Neuronal stem cell (in vitro differentiated cells): ENCODE measurements at regions not wholly inside any gene's neighbourhood (a gene's known extent, or its start where the extent isn't known, plus 50 kb on each side); places are given as distances from the start of the nearest gene placed in this dataset.
"Not testable (repeated sequence)": the region's sequence is repeated elsewhere in the genome, so short reads cannot be mapped to it uniquely, and the experiment has no call there.

Experiments used
- DNase-seq: peaks from one replicate; pipeline ENCODE4 v3.0.0-alpha.2; 2013; ENCODE audit warnings: low spot score
- H2AFZ ChIP-seq: one replicate; pipeline ENCODE4 v1.6.1; 2013; ENCODE audit warnings: mild to moderate bottlenecking, low read length, inconsistent platforms
- H2AK5ac ChIP-seq: 2 replicates; pipeline ENCODE4 v1.6.1; 2013; ENCODE audit warnings: low read depth, mild to moderate bottlenecking, inconsistent platforms, low read length, moderate library complexity, mixed read lengths
- H2BK120ac ChIP-seq: 2 replicates; pipeline ENCODE4 v1.6.1; 2013; ENCODE audit warnings: low read depth, mild to moderate bottlenecking, inconsistent platforms, low read length, moderate library complexity, mixed read lengths
- H2BK12ac ChIP-seq: one replicate; pipeline ENCODE4 v1.6.1; 2013; ENCODE audit warnings: low read length, inconsistent platforms
- H2BK15ac ChIP-seq: 2 replicates; pipeline ENCODE4 v1.6.1; 2013; ENCODE audit warnings: mild to moderate bottlenecking, low read length, inconsistent platforms, mixed read lengths
- H2BK5ac ChIP-seq: one replicate; pipeline ENCODE4 v1.6.1; 2013; ENCODE audit warnings: inconsistent platforms, mild to moderate bottlenecking, low read length, moderate library complexity
- H3K14ac ChIP-seq: one replicate; pipeline ENCODE4 v1.6.1; 2013; ENCODE audit warnings: low read length, inconsistent platforms
- H3K18ac ChIP-seq: 2 replicates; pipeline ENCODE4 v1.6.1; 2013; ENCODE audit warnings: low read length, inconsistent platforms
- H3K23ac ChIP-seq: 2 replicates; pipeline ENCODE4 v1.6.1; 2013; ENCODE audit warnings: low read depth, mild to moderate bottlenecking, mixed read lengths, low read length, inconsistent platforms; ENCODE audit not compliant: poor library complexity
- H3K27ac ChIP-seq: replicated peaks from 3 replicates; pipeline ENCODE4 v1.5.1; 2013; ENCODE audit warnings: low read length, inconsistent platforms
- H3K27me3 ChIP-seq, 3 experiments: 2 replicates each; pipeline ENCODE4 v1.6.1; 2013; ENCODE audit warnings: low read length in 3 of 3, mild to moderate bottlenecking in 2 of 3, inconsistent platforms in 1 of 3, low read depth in 1 of 3, mixed read lengths in 1 of 3, moderate library complexity in 1 of 3; ENCODE audit not compliant: control insufficient read depth in 3 of 3, insufficient read depth in 3 of 3
- H3K36me3 ChIP-seq, 2 donors: replicated peaks in 1 of 2; 2 replicates each; pipeline ENCODE4 v1.6.1; 2013; ENCODE audit warnings: low read length in 2 of 2; ENCODE audit not compliant: control insufficient read depth in 2 of 2, insufficient read depth in 2 of 2
- H3K4ac ChIP-seq: 2 replicates; pipeline ENCODE4 v1.6.1; 2013; ENCODE audit warnings: inconsistent platforms, mild to moderate bottlenecking, low read length, moderate library complexity
- H3K4me1 ChIP-seq, 2 donors: 1 replicate in 1 of 2; 2 replicates in 1 of 2; pipeline ENCODE4 v1.6.1; 2013; ENCODE audit warnings: low read length in 2 of 2, low read depth in 1 of 2; ENCODE audit not compliant: control insufficient read depth in 2 of 2, insufficient read depth in 1 of 2
- H3K4me2 ChIP-seq: one replicate; pipeline ENCODE4 v1.6.1; 2013; ENCODE audit warnings: mild to moderate bottlenecking, low read length, inconsistent platforms; ENCODE audit not compliant: insufficient read depth, poor library complexity, severe bottlenecking
- H3K4me3 ChIP-seq, 2 donors: 2 replicates each; pipeline ENCODE4 v1.5.1; 2013; ENCODE audit warnings: low read length in 2 of 2, mild to moderate bottlenecking in 2 of 2, inconsistent platforms in 1 of 2, moderate library complexity in 1 of 2
- H3K79me1 ChIP-seq: one replicate; pipeline ENCODE4 v1.6.1; 2013; ENCODE audit warnings: low read depth, mild to moderate bottlenecking, inconsistent platforms, low read length, moderate library complexity
- H3K9ac ChIP-seq: one replicate; pipeline ENCODE4 v1.6.1; 2013; ENCODE audit warnings: mild to moderate bottlenecking, low read depth, low read length, inconsistent platforms; ENCODE audit not compliant: poor library complexity
- H3K9me3 ChIP-seq, 2 donors: replicated peaks in 1 of 2; 2 replicates each; pipeline versions ENCODE3 to v1.6.1; 2013; ENCODE audit warnings: low read length in 2 of 2, mild to moderate bottlenecking in 2 of 2, inconsistent platforms in 1 of 2, low read depth in 1 of 2, mixed read lengths in 1 of 2, moderate library complexity in 1 of 2; ENCODE audit not compliant: control insufficient read depth in 2 of 2, insufficient read depth in 1 of 2
- H4K8ac ChIP-seq: one replicate; pipeline ENCODE4 v1.6.1; 2013; ENCODE audit warnings: low read depth, mild to moderate bottlenecking, inconsistent platforms, low read length, moderate library complexity
- H4K91ac ChIP-seq: one replicate; pipeline ENCODE4 v1.6.1; 2013; ENCODE audit warnings: low read length, low read depth, mild to moderate bottlenecking, inconsistent platforms; ENCODE audit not compliant: poor library complexity
- WGBS, 2 donors: extraction: QIAGEN DNeasy Blood & Tissue Kit; methylation state at CpG; one replicate each; pipeline ENCODE4 v1.1.7; 2013; ENCODE audit warnings: missing lambda C conversion rate in 2 of 2, mixed read lengths in 1 of 2; ENCODE audit not compliant: insufficient read length in 2 of 2, insufficient replicate concordance in 1 of 2; ENCODE audit errors: extremely low coverage in 2 of 2; 5-methylcytosine and 5-hydroxymethylcytosine counted together

GRCh38 chr11:121996574-121996973, 119.4 kb downstream of the BLID start:
- H2AK5ac ChIP-seq, result no peak overlapping the region
- H3K79me1 ChIP-seq, result no peaks in the 10 kb centered on the region
- H2BK5ac ChIP-seq, result no peak overlapping the region
- H3K4me1 ChIP-seq, result no peaks in the 10 kb centered on the region
- H3K18ac ChIP-seq, result no peak overlapping the region
- no peak for DNase-seq
- no peak overlapping the region for H3K9ac ChIP-seq
- H2BK15ac ChIP-seq, result no peak overlapping the region
- no peak overlapping the region for H3K4me2 ChIP-seq
- no peak overlapping the region for H3K27ac ChIP-seq
- H4K91ac ChIP-seq, result no peak overlapping the region
- no peaks in the 10 kb centered on the region for H3K27me3 ChIP-seq
- H3K4ac ChIP-seq, result no peak overlapping the region
- no peak overlapping the region for H2BK12ac ChIP-seq
- H3K14ac ChIP-seq, result no peak overlapping the region
- H3K4me3 ChIP-seq, result no peak overlapping the region
- H3K23ac ChIP-seq, result no peak overlapping the region
- H3K36me3 ChIP-seq, result no peaks in the 10 kb centered on the region
- peaks cover 0 to 3% of the 10 kb centered on the region in 2 donors for H3K9me3 ChIP-seq
- H4K8ac ChIP-seq, result no peak overlapping the region
- H2AFZ ChIP-seq, result no peak overlapping the region
- H2BK120ac ChIP-seq, result no peak overlapping the region
- WGBS, 2 donors, result no CpG with 5 or more reads among the region's 1 CpG

- Histone ChIP-seq H3K27me3 (no peaks in the 10 kb centered on the region), H4K8ac (no peak overlapping the region), H2BK15ac (no peak overlapping the region), H3K4me1 (no peaks in the 10 kb centered on the region), H3K14ac (no peak overlapping the region), H3K27ac (no peak overlapping the region), H2BK5ac (no peak overlapping the region), H3K79me1 (no peaks in the 10 kb centered on the region), H2BK12ac (no peak overlapping the region), H3K4me3 (no peak overlapping the region), H3K23ac (no peak overlapping the region), H2AFZ (no peak overlapping the region), H2BK120ac (no peak overlapping the region), H4K91ac (no peak overlapping the region), H2AK5ac (no peak overlapping the region), H3K4ac (no peak overlapping the region), H3K9me3 (no peaks in the 10 kb centered on the region), H3K9ac (no peak overlapping the region), H3K36me3 (no peaks in the 10 kb centered on the region), H3K4me2 (no peak overlapping the region), H3K18ac (no peak overlapping the region)
- no CpG with 5 or more reads among the region's 3 CpGs for WGBS, 2 donors
- no peak for DNase-seq
Observed at GRCh38 chr11:121983901-121984300, 132.1 kb downstream of the BLID start.

- H2BK120ac ChIP-seq, H3K14ac ChIP-seq, H2BK15ac ChIP-seq, H2BK5ac ChIP-seq, H3K23ac ChIP-seq, H3K27ac ChIP-seq, H3K4ac ChIP-seq, H3K18ac ChIP-seq, H3K4me2 ChIP-seq, H2BK12ac ChIP-seq, H4K8ac ChIP-seq, H3K9ac ChIP-seq, H3K4me1 ChIP-seq, H3K27me3 ChIP-seq, H3K79me1 ChIP-seq, DNase-seq, H3K4me3 ChIP-seq, H2AFZ ChIP-seq, H4K91ac ChIP-seq, H3K9me3 ChIP-seq, H3K36me3 ChIP-seq, H2AK5ac ChIP-seq: not testable (repeated sequence)
Observed at GRCh38 chr11:121977914-121978313, 138.1 kb downstream of the BLID start.

GRCh38 chr11:121968638-121969037, 147.4 kb downstream of the BLID start:
- no peak overlapping the region for H2BK120ac ChIP-seq
- H2AFZ ChIP-seq, result no peak overlapping the region
- H3K14ac ChIP-seq, result no peak overlapping the region
- no peak overlapping the region for H3K23ac ChIP-seq
- H3K27me3 ChIP-seq, result no peaks in the 10 kb centered on the region
- peaks cover 0 to 6% of the 10 kb centered on the region in 2 donors for H3K4me1 ChIP-seq
- H3K79me1 ChIP-seq, result no peaks in the 10 kb centered on the region
- no peak overlapping the region for H2BK5ac ChIP-seq
- no peak overlapping the region for H3K9ac ChIP-seq
- no CpG with 5 or more reads among the region's 2 CpGs for WGBS, 2 donors
- no peak overlapping the region for H3K4ac ChIP-seq
- no peak overlapping the region for H3K27ac ChIP-seq
- H3K9me3 ChIP-seq, result peaks cover 0 to 4% of the 10 kb centered on the region in 2 donors
- no peak overlapping the region for H3K4me3 ChIP-seq
- H4K8ac ChIP-seq, result no peak overlapping the region
- no peak overlapping the region for H3K4me2 ChIP-seq
- no peak overlapping the region for H4K91ac ChIP-seq
- H2BK15ac ChIP-seq, result no peak overlapping the region
- H2AK5ac ChIP-seq, result no peak overlapping the region
- no peak overlapping the region for H2BK12ac ChIP-seq
- no peak overlapping the region for H3K18ac ChIP-seq
- no peaks in the 10 kb centered on the region for H3K36me3 ChIP-seq
- DNase-seq, result no peak
